Fibroblast of lung (primary cell): ENCODE measurements at regions not wholly inside any gene's neighbourhood (a gene's known extent, or its start where the extent isn't known, plus 50 kb on each side); places are given as distances from the start of the nearest gene placed in this dataset.

Source experiments
- DNase-seq, 2 donors: peaks; one replicate each; pipeline versions ENCODE4 v3.0.0 to v3.0.0-alpha.2; 2010; ENCODE audit warnings: low read depth in 2 of 2
- H2AFZ ChIP-seq: 2 replicates; pipeline ENCODE4 v1.5.1; 2012; ENCODE audit warnings: low read length, control low read depth, inconsistent platforms
- H3K27ac ChIP-seq: 2 replicates; pipeline ENCODE4 v1.5.1; 2011; ENCODE audit warnings: low read length, control low read depth; ENCODE audit not compliant: insufficient read depth
- H3K27me3 ChIP-seq: 2 replicates; pipeline ENCODE4 v1.5.1; 2011; ENCODE audit warnings: mild to moderate bottlenecking, low read length; ENCODE audit not compliant: control insufficient read depth, insufficient read depth
- H3K36me3 ChIP-seq: 2 replicates; pipeline ENCODE4 v1.5.1; 2011; ENCODE audit warnings: low read length; ENCODE audit not compliant: control insufficient read depth, insufficient read depth
- H3K4me1 ChIP-seq: 2 replicates; pipeline ENCODE4 v1.5.1; 2011; ENCODE audit warnings: low read length; ENCODE audit not compliant: control insufficient read depth, insufficient read depth; ENCODE audit errors: extremely low read depth
- H3K4me2 ChIP-seq: 2 replicates; pipeline ENCODE4 v1.5.1; 2011; ENCODE audit warnings: low read length, control low read depth; ENCODE audit not compliant: insufficient read depth; ENCODE audit errors: extremely low read depth
- H3K4me3 ChIP-seq, 4 experiments: fragments of 200-600 bp in 1 of 4; sonication (generic) in 1 of 4; replicated peaks in 1 of 4; 2 replicates each; pipeline ENCODE4 v1.5.1; 2011 to 2016; ENCODE audit warnings: low read length in 4 of 4, low read depth in 3 of 4, mild to moderate bottlenecking in 3 of 4, control low read depth in 2 of 4, inconsistent platforms in 1 of 4, mixed read lengths in 1 of 4; ENCODE audit not compliant: insufficient read depth in 1 of 4; ENCODE audit errors: control extremely low read depth in 1 of 4
- H3K79me2 ChIP-seq: 2 replicates; pipeline ENCODE4 v1.5.1; 2012; ENCODE audit warnings: mild to moderate bottlenecking, low read length, inconsistent platforms; ENCODE audit not compliant: control insufficient read depth, insufficient read depth
- H3K9ac ChIP-seq: 2 replicates; pipeline ENCODE4 v1.5.1; 2011; ENCODE audit warnings: mild to moderate bottlenecking, low read length, control low read depth; ENCODE audit not compliant: insufficient read depth
- H3K9me3 ChIP-seq: 2 replicates; pipeline ENCODE4 v1.5.1; 2012; ENCODE audit warnings: low read depth, low read length; ENCODE audit not compliant: control insufficient read depth, insufficient read depth
- H4K20me1 ChIP-seq: 2 replicates; pipeline ENCODE4 v1.5.1; 2011; ENCODE audit warnings: low read length; ENCODE audit not compliant: control insufficient read depth, insufficient read depth; ENCODE audit errors: extremely low read depth
- EZH2 ChIP-seq: IDR thresholded peaks from 2 replicates; pipeline ENCODE4 v1.5.1; 2012; ENCODE audit warnings: low read length, control low read depth, mild to moderate bottlenecking; ENCODE audit errors: missing control alignments
- TF ChIP-seq, protein P1 (sequence below), 2 donors: IDR thresholded peaks in 1 of 2; conservative IDR thresholded peaks in 1 of 2; 1 replicate in 1 of 2; 2 replicates in 1 of 2; pipeline ENCODE4 v1.5.1; 2011 to 2012; ENCODE audit warnings: low read length in 2 of 2, control low read depth in 1 of 2, inconsistent platforms in 1 of 2, low read depth in 1 of 2, mild to moderate bottlenecking in 1 of 2

- peak overlapping the region; percentile 1 for H2AFZ ChIP-seq
- DNase-seq, result peak in 1 of 2 donors; percentile 56
- H3K4me2 ChIP-seq, result no peak overlapping the region
These were observed 126.5 kb downstream of the ADSS2 start for GRCh38 chr1:244325056-244325758.

GRCh38 chr1:244326757-244327156, 125.0 kb downstream of the ADSS2 start:
- Histone ChIP-seq H3K9ac (no peak overlapping the region), H4K20me1 (no peaks in the 10 kb centered on the region), H2AFZ (no peak overlapping the region), H3K4me2 (no peak overlapping the region), H3K36me3 (no peaks in the 10 kb centered on the region), H3K4me1 (peaks cover 5% of the 10 kb centered on the region), H3K79me2 (no peaks in the 10 kb centered on the region), H3K9me3 (no peaks in the 10 kb centered on the region), H3K4me3 (no peak overlapping the region), H3K27me3 (no peaks in the 10 kb centered on the region), H3K27ac (no peak overlapping the region)
- DNase-seq, result no peak
- TF ChIP-seq, protein P1, sequence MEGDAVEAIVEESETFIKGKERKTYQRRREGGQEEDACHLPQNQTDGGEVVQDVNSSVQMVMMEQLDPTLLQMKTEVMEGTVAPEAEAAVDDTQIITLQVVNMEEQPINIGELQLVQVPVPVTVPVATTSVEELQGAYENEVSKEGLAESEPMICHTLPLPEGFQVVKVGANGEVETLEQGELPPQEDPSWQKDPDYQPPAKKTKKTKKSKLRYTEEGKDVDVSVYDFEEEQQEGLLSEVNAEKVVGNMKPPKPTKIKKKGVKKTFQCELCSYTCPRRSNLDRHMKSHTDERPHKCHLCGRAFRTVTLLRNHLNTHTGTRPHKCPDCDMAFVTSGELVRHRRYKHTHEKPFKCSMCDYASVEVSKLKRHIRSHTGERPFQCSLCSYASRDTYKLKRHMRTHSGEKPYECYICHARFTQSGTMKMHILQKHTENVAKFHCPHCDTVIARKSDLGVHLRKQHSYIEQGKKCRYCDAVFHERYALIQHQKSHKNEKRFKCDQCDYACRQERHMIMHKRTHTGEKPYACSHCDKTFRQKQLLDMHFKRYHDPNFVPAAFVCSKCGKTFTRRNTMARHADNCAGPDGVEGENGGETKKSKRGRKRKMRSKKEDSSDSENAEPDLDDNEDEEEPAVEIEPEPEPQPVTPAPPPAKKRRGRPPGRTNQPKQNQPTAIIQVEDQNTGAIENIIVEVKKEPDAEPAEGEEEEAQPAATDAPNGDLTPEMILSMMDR (conservative IDR thresholded peaks at IDR 0.05 in 1 of 2, IDR thresholded peaks at IDR 0.05 in 1 of 2; ENCODE audit: low read depth in 1 of 2, low read length in 2 of 2), result no peak
- no peak for TF ChIP-seq EZH2

More at GRCh38 chr1:244325056-244325758, 126.5 kb downstream of the ADSS2 start:
- H3K27me3 ChIP-seq, result no peaks in the 10 kb centered on the region
- H3K9ac ChIP-seq, result no peak overlapping the region
- peaks cover 5% of the 10 kb centered on the region for H3K4me1 ChIP-seq
- H3K27ac ChIP-seq, result no peak overlapping the region
- no peaks in the 10 kb centered on the region for H3K36me3 ChIP-seq
- no peaks in the 10 kb centered on the region for H3K9me3 ChIP-seq
- no peak overlapping the region for H3K4me3 ChIP-seq
- no peaks in the 10 kb centered on the region for H3K79me2 ChIP-seq
- TF ChIP-seq, protein P1 (conservative IDR thresholded peaks at IDR 0.05 in 1 of 2, IDR thresholded peaks at IDR 0.05 in 1 of 2; ENCODE audit: low read depth in 1 of 2, low read length in 2 of 2), result no peak
- no peak for TF ChIP-seq EZH2
- H4K20me1 ChIP-seq, result no peaks in the 10 kb centered on the region

DNA sequence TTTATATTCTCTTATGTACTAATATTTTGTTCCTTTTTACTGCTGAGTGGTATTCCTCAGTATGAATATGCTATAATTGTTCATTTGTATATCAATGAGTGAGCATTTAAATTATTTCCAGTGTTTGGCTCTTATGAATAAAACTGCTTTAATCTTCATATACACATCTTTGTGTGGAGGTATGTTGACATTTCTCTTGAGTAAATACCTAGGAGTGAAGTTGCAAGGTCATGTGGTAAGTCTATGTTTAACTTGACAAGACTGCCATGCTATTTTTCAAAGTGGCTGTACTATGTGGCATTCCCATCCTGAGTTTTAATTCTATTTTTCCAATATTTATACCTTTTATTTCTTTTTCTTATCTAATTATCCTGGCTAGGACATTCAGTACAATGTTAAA, 124.2 kb downstream of the ADSS2 start:
- Histone ChIP-seq H3K36me3 (no peaks in the 10 kb centered on the region), H3K79me2 (no peaks in the 10 kb centered on the region), H3K27ac (no peak overlapping the region), H3K9me3 (no peaks in the 10 kb centered on the region), H2AFZ (no peak overlapping the region), H3K4me2 (no peak overlapping the region), H3K27me3 (no peaks in the 10 kb centered on the region), H3K9ac (no peak overlapping the region), H3K4me3 (no peak overlapping the region), H4K20me1 (no peaks in the 10 kb centered on the region), H3K4me1 (peaks cover 5% of the 10 kb centered on the region)
- no peak for TF ChIP-seq EZH2
- TF ChIP-seq, protein P1 (conservative IDR thresholded peaks at IDR 0.05 in 1 of 2, IDR thresholded peaks at IDR 0.05 in 1 of 2; ENCODE audit: low read depth in 1 of 2, low read length in 2 of 2), result no peak
- DNase-seq, result no peak
